IMR-90 (cell line): ENCODE measurements at regions not wholly inside any gene's neighbourhood (a gene's known extent, or its start where the extent isn't known, plus 50 kb on each side); places are given as distances from the start of the nearest gene placed in this dataset.

Experiments used
- ATAC-seq: fragments of 200-7000 bp; cut with Tn5 transposase; 2 replicates; pipeline ENCODE4 v1.9.1; 2020; ENCODE audit warnings: low read depth, mild to moderate bottlenecking, moderate library complexity
- BruUV-seq: library from RNA; stranded (reverse); fragments of 400-500 nt; replicated peaks from 2 replicates; lab custom pipeline; 2021; lab: Mats Ljungman, UMichigan
- CTCF ChIA-PET: fragments of 300-600 bp; formaldehyde crosslinking; extraction: SDS; loops from one replicate; lab custom pipeline; 2021; ENCODE audit warnings: antibody characterized with exemption; lab: Yijun Ruan, JAX
- POLR2A ChIA-PET: fragments of 300-600 bp; sonication (Branson Sonifier 250); formaldehyde crosslinking; loops from one replicate; lab custom pipeline; 2022; ENCODE audit warnings: antibody characterized with exemption; ENCODE audit not compliant: unreplicated experiment; lab: Charles Lee
- DNase-seq: peaks from one replicate; pipeline ENCODE4 v3.0.0; 2013
- H2AFZ ChIP-seq: replicated peaks from 2 replicates; pipeline ENCODE3; 2013; ENCODE audit warnings: low read length, mild to moderate bottlenecking; ENCODE audit not compliant: poor library complexity
- H2AK5ac ChIP-seq: 2 replicates; pipeline ENCODE4 v1.6.1; 2013; ENCODE audit warnings: low read depth, low read length, inconsistent platforms
- H2AK9ac ChIP-seq: replicated peaks from 2 replicates; pipeline ENCODE3; 2013; ENCODE audit warnings: mild to moderate bottlenecking, low read depth, low read length, moderate library complexity; ENCODE audit not compliant: poor library complexity
- H2BK120ac ChIP-seq: 2 replicates; pipeline ENCODE4 v1.6.1; 2013; ENCODE audit warnings: low read depth, low read length, inconsistent platforms
- H2BK15ac ChIP-seq: 3 replicates; pipeline ENCODE4 v1.6.1; 2013; ENCODE audit warnings: low read depth, low read length, inconsistent platforms
- H2BK20ac ChIP-seq: 2 replicates; pipeline ENCODE4 v1.6.1; 2013; ENCODE audit warnings: low read depth, mild to moderate bottlenecking, inconsistent platforms, low read length, moderate library complexity
- H2BK5ac ChIP-seq: 2 replicates; pipeline ENCODE4 v1.6.1; 2013; ENCODE audit warnings: mild to moderate bottlenecking, low read depth, low read length, inconsistent platforms; ENCODE audit not compliant: poor library complexity, severe bottlenecking
- H3K14ac ChIP-seq: replicated peaks from 2 replicates; pipeline ENCODE4 v1.6.1; 2013; ENCODE audit warnings: low read depth, low read length, inconsistent platforms
- H3K18ac ChIP-seq: 2 replicates; pipeline ENCODE4 v1.6.1; 2013; ENCODE audit warnings: low read depth, low read length, control low read depth
- H3K23ac ChIP-seq: 2 replicates; pipeline ENCODE4 v1.6.1; 2013; ENCODE audit warnings: low read depth, low read length, inconsistent platforms
- H3K27ac ChIP-seq: 2 replicates; pipeline ENCODE4 v1.5.1; 2013; ENCODE audit warnings: mild to moderate bottlenecking, control low read depth, low read length; ENCODE audit not compliant: insufficient read depth
- H3K27me3 ChIP-seq: 2 replicates; pipeline ENCODE4 v1.6.1; 2013; ENCODE audit warnings: low read length; ENCODE audit not compliant: control insufficient read depth, insufficient read depth
- H3K36me3 ChIP-seq: 2 replicates; pipeline ENCODE4 v1.6.1; 2013; ENCODE audit warnings: low read length, mixed read lengths; ENCODE audit not compliant: control insufficient read depth, insufficient read depth
- H3K4ac ChIP-seq: 2 replicates; pipeline ENCODE4 v1.6.1; 2013; ENCODE audit warnings: low read depth, low read length, inconsistent platforms
- H3K4me1 ChIP-seq: 2 replicates; pipeline ENCODE4 v1.6.1; 2013; ENCODE audit warnings: low read length, mixed read lengths; ENCODE audit not compliant: control insufficient read depth, insufficient read depth
- H3K4me2 ChIP-seq: 2 replicates; pipeline ENCODE4 v1.6.1; 2013; ENCODE audit warnings: low read depth, mild to moderate bottlenecking, control low read depth, low read length, moderate library complexity
- H3K4me3 ChIP-seq: 2 replicates; pipeline ENCODE4 v1.5.1; 2013; ENCODE audit warnings: low read depth, mild to moderate bottlenecking, control low read depth, low read length, moderate library complexity; ENCODE audit not compliant: insufficient read depth
- H3K56ac ChIP-seq: 2 replicates; pipeline ENCODE4 v1.6.1; 2013; ENCODE audit warnings: low read length, inconsistent platforms; ENCODE audit not compliant: insufficient read depth; ENCODE audit errors: extremely low read depth
- H3K79me1 ChIP-seq, 2 experiments: 2 replicates each; pipeline ENCODE4 v1.6.1; 2013; ENCODE audit warnings: low read length in 2 of 2, inconsistent platforms in 1 of 2, low read depth in 1 of 2
- H3K9ac ChIP-seq: 2 replicates; pipeline ENCODE4 v1.6.1; 2013; ENCODE audit warnings: low read depth, low read length, control low read depth
- H3K9me1 ChIP-seq: 2 replicates; pipeline ENCODE4 v1.6.1; 2013; ENCODE audit warnings: low read length, inconsistent platforms; ENCODE audit not compliant: insufficient read depth
- H3K9me3 ChIP-seq: 2 replicates; pipeline ENCODE4 v1.6.1; 2013; ENCODE audit warnings: low read length; ENCODE audit not compliant: control insufficient read depth, insufficient read depth
- H4K20me1 ChIP-seq: 2 replicates; pipeline ENCODE4 v1.6.1; 2013; ENCODE audit warnings: low read length, inconsistent platforms; ENCODE audit not compliant: insufficient read depth
- H4K5ac ChIP-seq: 2 replicates; pipeline ENCODE4 v1.6.1; 2013; ENCODE audit warnings: mild to moderate bottlenecking, low read depth, low read length, control low read depth
- H4K8ac ChIP-seq, 2 experiments: 2 replicates each; pipeline ENCODE4 v1.6.1; 2013; ENCODE audit warnings: low read depth in 2 of 2, low read length in 2 of 2, control low read depth in 1 of 2, inconsistent platforms in 1 of 2
- H4K91ac ChIP-seq: 2 replicates; pipeline ENCODE4 v1.6.1; 2013; ENCODE audit warnings: low read depth, low read length, inconsistent platforms; ENCODE audit not compliant: insufficient read depth
- BHLHE40 ChIP-seq: fragments of 150-350 bp; IDR thresholded peaks from 2 replicates; pipeline ENCODE4 v1.6.1; 2016; ENCODE audit warnings: mild to moderate bottlenecking, low read depth, low read length
- CEBPB ChIP-seq: IDR thresholded peaks from 2 replicates; pipeline ENCODE4 v1.6.1; 2012; ENCODE audit warnings: low read depth, low read length, improper control_type of control experiment
- CHD1 ChIP-seq: IDR thresholded peaks from 2 replicates; pipeline ENCODE4 v1.6.1; 2012; ENCODE audit warnings: low read depth, low read length, improper control_type of control experiment
- MAFK ChIP-seq: IDR thresholded peaks from 2 replicates; pipeline ENCODE4 v1.6.1; 2012; ENCODE audit warnings: low read depth, low read length, improper control_type of control experiment
- MXI1 ChIP-seq: IDR thresholded peaks from 2 replicates; pipeline ENCODE4 v1.6.1; 2012; ENCODE audit warnings: low read depth, mild to moderate bottlenecking, low read length, moderate library complexity, borderline replicate concordance
- NFE2L2 ChIP-seq: fragments of 150-350 bp; IDR thresholded peaks from 2 replicates; pipeline ENCODE4 v1.6.1; 2016; ENCODE audit warnings: low read depth, mild to moderate bottlenecking, low read length
- POLR2A ChIP-seq: IDR thresholded peaks from 2 replicates; pipeline ENCODE4 v1.6.1; 2012; ENCODE audit warnings: mild to moderate bottlenecking, low read depth, low read length
- RAD21 ChIP-seq: IDR thresholded peaks from 2 replicates; pipeline ENCODE4 v1.6.1; 2012; ENCODE audit warnings: low read length, improper control_type of control experiment
- RCOR1 ChIP-seq: IDR thresholded peaks from 2 replicates; pipeline ENCODE4 v1.6.1; 2012; ENCODE audit warnings: mild to moderate bottlenecking, low read length, improper control_type of control experiment; ENCODE audit not compliant: insufficient replicate concordance
- USF2 ChIP-seq: fragments of 150-350 bp; IDR thresholded peaks from 2 replicates; pipeline ENCODE4 v1.6.1; 2017; ENCODE audit warnings: mild to moderate bottlenecking, antibody characterized with exemption, low read length, low read depth
- WGBS, 2 experiments: methylation state at CpG; one replicate each; pipeline versions ENCODE4 v1.1.5 to v1.1.7; 2013; ENCODE audit warnings: missing lambda C conversion rate in 2 of 2; ENCODE audit not compliant: insufficient read length in 1 of 2; ENCODE audit errors: extremely low coverage in 2 of 2; 5-methylcytosine and 5-hydroxymethylcytosine counted together
- dilution Hi-C: fragments of 300-500 bp; cut with HindIII; formaldehyde crosslinking; loops from one replicate; pipeline ENCODE4 v1.14.3; 2018; ENCODE audit warnings: low sequenced_read_pairs; ENCODE audit not compliant: unreplicated experiment
- in situ Hi-C: fragments of 300-500 bp; cut with MboI; formaldehyde crosslinking; loops from 3 replicates; pipeline ENCODE4 v1.14.3; 2019; ENCODE audit warnings: low sequenced_read_pairs, inconsistent platforms, mixed read lengths
- intact Hi-C: fragments of 100-400 bp; cut with micrococcal nuclease; formaldehyde crosslinking; loops from 2 replicates; pipeline ENCODE4 v1.10.0; 2022

- H3K79me1 ChIP-seq, result no peaks in the 10 kb centered on the region
These were observed 210.0 kb upstream of the ACVR2A start for GRCh38 chr2:147634826-147635225.

More at GRCh38 chr2:147634826-147635225, 210.0 kb upstream of the ACVR2A start:
- Histone ChIP-seq H3K4ac (no peak overlapping the region), H4K91ac (no peak overlapping the region), H2AK5ac (no peak overlapping the region), H3K23ac (no peak overlapping the region), H2AFZ (no peak overlapping the region), H3K4me1 (peaks cover 3% of the 10 kb centered on the region; the same call in 1 of the 2 replicates), H3K14ac (no peak overlapping the region), H2BK20ac (no peak overlapping the region), H3K27ac (no peak overlapping the region), H2BK120ac (no peak overlapping the region), H3K9me3 (no peaks in the 10 kb centered on the region), H3K9ac (no peak overlapping the region), H3K4me3 (no peak overlapping the region), H3K9me1 (no peaks in the 10 kb centered on the region), H4K5ac (no peak overlapping the region), H3K4me2 (no peak overlapping the region), H3K27me3 (no peaks in the 10 kb centered on the region; the same call in 1 of the 2 replicates), H2BK5ac (no peak overlapping the region), H3K36me3 (no peaks in the 10 kb centered on the region), H4K20me1 (no peaks in the 10 kb centered on the region), H2AK9ac (no peak overlapping the region), H3K18ac (no peak overlapping the region), H3K56ac (no peak overlapping the region), H4K8ac (no peak overlapping the region), H2BK15ac (no peak overlapping the region)
- TF ChIP-seq MAFK (no peak), NFE2L2 (no peak), MXI1 (no peak), CHD1 (no peak), POLR2A (no peak), RCOR1 (no peak), USF2 (no peak), RAD21 (no peak), CEBPB (no peak), BHLHE40 (no peak)
- WGBS, 2 experiments, result no CpG with 5 or more reads among the region's 2 CpGs
- intact Hi-C loops, result no loop called here
- no TSS peak for BruUV-seq
- ChIA-PET POLR2A (no interaction called here), CTCF (no interaction called here)
- in situ Hi-C loops, result no loop called here
- ATAC-seq (no peak), DNase-seq (no peak)
- dilution Hi-C loops, result no loop called here
